IMR-90 (cell line): ENCODE measurements at regions not wholly inside any gene's neighbourhood (a gene's known extent, or its start where the extent isn't known, plus 50 kb on each side); places are given as distances from the start of the nearest gene placed in this dataset.

Source experiments
- ATAC-seq: fragments of 200-7000 bp; cut with Tn5 transposase; 2 replicates; pipeline ENCODE4 v1.9.1; 2020; ENCODE audit warnings: low read depth, mild to moderate bottlenecking, moderate library complexity
- BruUV-seq: library from RNA; stranded (reverse); fragments of 400-500 nt; replicated peaks from 2 replicates; lab custom pipeline; 2021; lab: Mats Ljungman, UMichigan
- CTCF ChIA-PET: fragments of 300-600 bp; formaldehyde crosslinking; extraction: SDS; loops from one replicate; lab custom pipeline; 2021; ENCODE audit warnings: antibody characterized with exemption; lab: Yijun Ruan, JAX
- POLR2A ChIA-PET: fragments of 300-600 bp; sonication (Branson Sonifier 250); formaldehyde crosslinking; loops from one replicate; lab custom pipeline; 2022; ENCODE audit warnings: antibody characterized with exemption; ENCODE audit not compliant: unreplicated experiment; lab: Charles Lee
- DNase-seq: peaks from one replicate; pipeline ENCODE4 v3.0.0; 2013
- H2AFZ ChIP-seq: replicated peaks from 2 replicates; pipeline ENCODE3; 2013; ENCODE audit warnings: low read length, mild to moderate bottlenecking; ENCODE audit not compliant: poor library complexity
- H2AK5ac ChIP-seq: 2 replicates; pipeline ENCODE4 v1.6.1; 2013; ENCODE audit warnings: low read depth, low read length, inconsistent platforms
- H2AK9ac ChIP-seq: replicated peaks from 2 replicates; pipeline ENCODE3; 2013; ENCODE audit warnings: mild to moderate bottlenecking, low read depth, low read length, moderate library complexity; ENCODE audit not compliant: poor library complexity
- H2BK120ac ChIP-seq: 2 replicates; pipeline ENCODE4 v1.6.1; 2013; ENCODE audit warnings: low read depth, low read length, inconsistent platforms
- H2BK15ac ChIP-seq: 3 replicates; pipeline ENCODE4 v1.6.1; 2013; ENCODE audit warnings: low read depth, low read length, inconsistent platforms
- H2BK20ac ChIP-seq: 2 replicates; pipeline ENCODE4 v1.6.1; 2013; ENCODE audit warnings: low read depth, mild to moderate bottlenecking, inconsistent platforms, low read length, moderate library complexity
- H2BK5ac ChIP-seq: 2 replicates; pipeline ENCODE4 v1.6.1; 2013; ENCODE audit warnings: mild to moderate bottlenecking, low read depth, low read length, inconsistent platforms; ENCODE audit not compliant: poor library complexity, severe bottlenecking
- H3K14ac ChIP-seq: replicated peaks from 2 replicates; pipeline ENCODE4 v1.6.1; 2013; ENCODE audit warnings: low read depth, low read length, inconsistent platforms
- H3K18ac ChIP-seq: 2 replicates; pipeline ENCODE4 v1.6.1; 2013; ENCODE audit warnings: low read depth, low read length, control low read depth
- H3K23ac ChIP-seq: 2 replicates; pipeline ENCODE4 v1.6.1; 2013; ENCODE audit warnings: low read depth, low read length, inconsistent platforms
- H3K27ac ChIP-seq: 2 replicates; pipeline ENCODE4 v1.5.1; 2013; ENCODE audit warnings: mild to moderate bottlenecking, control low read depth, low read length; ENCODE audit not compliant: insufficient read depth
- H3K27me3 ChIP-seq: 2 replicates; pipeline ENCODE4 v1.6.1; 2013; ENCODE audit warnings: low read length; ENCODE audit not compliant: control insufficient read depth, insufficient read depth
- H3K36me3 ChIP-seq: 2 replicates; pipeline ENCODE4 v1.6.1; 2013; ENCODE audit warnings: low read length, mixed read lengths; ENCODE audit not compliant: control insufficient read depth, insufficient read depth
- H3K4ac ChIP-seq: 2 replicates; pipeline ENCODE4 v1.6.1; 2013; ENCODE audit warnings: low read depth, low read length, inconsistent platforms
- H3K4me1 ChIP-seq: 2 replicates; pipeline ENCODE4 v1.6.1; 2013; ENCODE audit warnings: low read length, mixed read lengths; ENCODE audit not compliant: control insufficient read depth, insufficient read depth
- H3K4me2 ChIP-seq: 2 replicates; pipeline ENCODE4 v1.6.1; 2013; ENCODE audit warnings: low read depth, mild to moderate bottlenecking, control low read depth, low read length, moderate library complexity
- H3K4me3 ChIP-seq: 2 replicates; pipeline ENCODE4 v1.5.1; 2013; ENCODE audit warnings: low read depth, mild to moderate bottlenecking, control low read depth, low read length, moderate library complexity; ENCODE audit not compliant: insufficient read depth
- H3K56ac ChIP-seq: 2 replicates; pipeline ENCODE4 v1.6.1; 2013; ENCODE audit warnings: low read length, inconsistent platforms; ENCODE audit not compliant: insufficient read depth; ENCODE audit errors: extremely low read depth
- H3K79me1 ChIP-seq, 2 experiments: 2 replicates each; pipeline ENCODE4 v1.6.1; 2013; ENCODE audit warnings: low read length in 2 of 2, inconsistent platforms in 1 of 2, low read depth in 1 of 2
- H3K9ac ChIP-seq: 2 replicates; pipeline ENCODE4 v1.6.1; 2013; ENCODE audit warnings: low read depth, low read length, control low read depth
- H3K9me1 ChIP-seq: 2 replicates; pipeline ENCODE4 v1.6.1; 2013; ENCODE audit warnings: low read length, inconsistent platforms; ENCODE audit not compliant: insufficient read depth
- H3K9me3 ChIP-seq: 2 replicates; pipeline ENCODE4 v1.6.1; 2013; ENCODE audit warnings: low read length; ENCODE audit not compliant: control insufficient read depth, insufficient read depth
- H4K20me1 ChIP-seq: 2 replicates; pipeline ENCODE4 v1.6.1; 2013; ENCODE audit warnings: low read length, inconsistent platforms; ENCODE audit not compliant: insufficient read depth
- H4K5ac ChIP-seq: 2 replicates; pipeline ENCODE4 v1.6.1; 2013; ENCODE audit warnings: mild to moderate bottlenecking, low read depth, low read length, control low read depth
- H4K8ac ChIP-seq, 2 experiments: 2 replicates each; pipeline ENCODE4 v1.6.1; 2013; ENCODE audit warnings: low read depth in 2 of 2, low read length in 2 of 2, control low read depth in 1 of 2, inconsistent platforms in 1 of 2
- H4K91ac ChIP-seq: 2 replicates; pipeline ENCODE4 v1.6.1; 2013; ENCODE audit warnings: low read depth, low read length, inconsistent platforms; ENCODE audit not compliant: insufficient read depth
- CEBPB ChIP-seq: IDR thresholded peaks from 2 replicates; pipeline ENCODE4 v1.6.1; 2012; ENCODE audit warnings: low read depth, low read length, improper control_type of control experiment
- POLR2A ChIP-seq: IDR thresholded peaks from 2 replicates; pipeline ENCODE4 v1.6.1; 2012; ENCODE audit warnings: mild to moderate bottlenecking, low read depth, low read length
- SMC3 ChIP-seq: fragments of 150-350 bp; IDR thresholded peaks from 2 replicates; pipeline ENCODE4 v1.6.1; 2016; ENCODE audit warnings: low read depth, mild to moderate bottlenecking, antibody characterized with exemption, low read length, moderate library complexity
- dilution Hi-C: fragments of 300-500 bp; cut with HindIII; formaldehyde crosslinking; loops from one replicate; pipeline ENCODE4 v1.14.3; 2018; ENCODE audit warnings: low sequenced_read_pairs; ENCODE audit not compliant: unreplicated experiment
- in situ Hi-C: fragments of 300-500 bp; cut with MboI; formaldehyde crosslinking; loops from 3 replicates; pipeline ENCODE4 v1.14.3; 2019; ENCODE audit warnings: low sequenced_read_pairs, inconsistent platforms, mixed read lengths
- intact Hi-C: fragments of 100-400 bp; cut with micrococcal nuclease; formaldehyde crosslinking; loops from 2 replicates; pipeline ENCODE4 v1.10.0; 2022
- TF ChIP-seq, protein P1 (sequence below): fragments of 150-350 bp; IDR thresholded peaks from 2 replicates; pipeline ENCODE4 v1.6.1; 2017; ENCODE audit warnings: mild to moderate bottlenecking, antibody characterized with exemption, low read length, low read depth

DNA sequence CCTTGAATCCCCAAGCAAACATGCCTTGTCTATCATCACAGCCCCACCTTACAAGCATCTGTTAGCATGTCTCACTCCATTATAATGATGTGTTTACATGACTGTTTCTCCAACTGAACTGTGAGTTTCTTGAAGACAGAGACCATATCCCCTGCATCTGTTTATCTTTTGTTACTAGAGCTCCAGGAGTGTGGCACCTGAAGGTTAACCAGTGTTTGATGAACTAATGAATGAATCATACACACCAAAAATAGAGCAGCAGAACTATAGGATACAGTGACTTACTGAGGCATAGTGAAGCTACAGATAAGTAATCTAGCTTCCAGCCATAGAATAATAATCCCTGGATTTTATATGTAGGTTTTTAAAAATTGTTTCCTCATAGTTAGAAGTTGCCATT, 331.0 kb downstream of the PCDH7 start:
- Histone ChIP-seq H3K9ac (no peak overlapping the region), H3K18ac (no peak overlapping the region), H2AK5ac (no peak overlapping the region), H3K4me2 (no peak overlapping the region), H3K27me3 (no peaks in the 10 kb centered on the region), H2AK9ac (no peak overlapping the region), H4K8ac (no peak overlapping the region), H4K91ac (no peak overlapping the region), H4K20me1 (no peaks in the 10 kb centered on the region), H3K36me3 (no peaks in the 10 kb centered on the region), H3K27ac (no peak overlapping the region), H2BK120ac (no peak overlapping the region), H3K9me1 (no peaks in the 10 kb centered on the region), H3K56ac (no peak overlapping the region), H2AFZ (no peak overlapping the region), H4K5ac (no peak overlapping the region), H2BK5ac (no peak overlapping the region), H2BK15ac (no peak overlapping the region), H2BK20ac (no peak overlapping the region), H3K4me1 (peaks cover 2% of the 10 kb centered on the region; the same call in 1 of the 2 replicates), H3K9me3 (no peaks in the 10 kb centered on the region), H3K4me3 (no peak overlapping the region), H3K14ac (no peak overlapping the region), H3K23ac (no peak overlapping the region), H3K4ac (no peak overlapping the region), H3K79me1 (no peaks in the 10 kb centered on the region)
- peak; percentile 49; the same call in 1 of the 2 replicates for ATAC-seq
- CTCF ChIA-PET, result no interaction called here
- no TSS peak for BruUV-seq
- in situ Hi-C loops (no loop called here), dilution Hi-C loops (no loop called here), intact Hi-C loops (no loop called here)
- DNase-seq, result peak; percentile 68
- TF ChIP-seq CEBPB (no peak), SMC3 (no peak), POLR2A (no peak)
- TF ChIP-seq, protein P1, sequence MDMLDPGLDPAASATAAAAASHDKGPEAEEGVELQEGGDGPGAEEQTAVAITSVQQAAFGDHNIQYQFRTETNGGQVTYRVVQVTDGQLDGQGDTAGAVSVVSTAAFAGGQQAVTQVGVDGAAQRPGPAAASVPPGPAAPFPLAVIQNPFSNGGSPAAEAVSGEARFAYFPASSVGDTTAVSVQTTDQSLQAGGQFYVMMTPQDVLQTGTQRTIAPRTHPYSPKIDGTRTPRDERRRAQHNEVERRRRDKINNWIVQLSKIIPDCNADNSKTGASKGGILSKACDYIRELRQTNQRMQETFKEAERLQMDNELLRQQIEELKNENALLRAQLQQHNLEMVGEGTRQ, result no peak
- POLR2A ChIA-PET, result interaction anchor here (0.6 kb wide), 1 partner anchor 269 kb away, joined by 3 read pairs; no protein-coding TSS in a partner anchor
